HepG2 (cell line): ENCODE measurements at regions not wholly inside any gene's neighbourhood (a gene's known extent, or its start where the extent isn't known, plus 50 kb on each side); places are given as distances from the start of the nearest gene placed in this dataset.

ENCODE experiments used
- ATAC-seq: fragments of 200-7000 bp; cut with Tn5 transposase; 3 replicates; pipeline ENCODE4 v1.9.1; 2020; ENCODE audit warnings: mild to moderate bottlenecking, moderate library complexity
- BruUV-seq: library from RNA; stranded (reverse); fragments of 400-500 nt; replicated peaks from 2 replicates; lab custom pipeline; 2021; lab: Mats Ljungman, UMichigan
- CTCF ChIA-PET: fragments of 300-600 bp; formaldehyde crosslinking; extraction: SDS; loops from one replicate; lab custom pipeline; 2021; ENCODE audit warnings: low total read pairs, inconsistent platforms, low intra/inter-chr PET ratio; lab: Yijun Ruan, JAX
- POLR2A ChIA-PET: fragments of 350-600 bp; sonication (Branson Sonifier 250); formaldehyde crosslinking; loops from one replicate; lab custom pipeline; 2020; ENCODE audit warnings: antibody characterized with exemption, inconsistent platforms; lab: Yijun Ruan, JAX
- DNase-seq: peaks from one replicate; pipeline ENCODE4 v3.0.0-alpha.2; 2015; ENCODE audit warnings: low spot score
- FAIRE-seq: peaks from 3 replicates; lab custom pipeline; 2011; peaks lifted over from hg19 to GRCh38; lab: Jason Lieb, UNC
- H2AFZ ChIP-seq: one replicate; pipeline ENCODE4 v1.6.1; 2011; ENCODE audit warnings: low read length, inconsistent platforms
- H3K27ac ChIP-seq: fragments of 300-600 bp; 3 replicates; pipeline ENCODE4 v1.8.0; 2011; ENCODE audit warnings: mixed run types, mild to moderate bottlenecking, mixed read lengths, low read length, inconsistent platforms; ENCODE audit not compliant: insufficient read depth; ENCODE audit errors: extremely low read length
- H3K27me3 ChIP-seq, 2 experiments: fragments of 200-600 bp in 1 of 2; 2 replicates in 1 of 2; 3 replicates in 1 of 2; pipeline versions ENCODE4 v1.6.0 to v1.8.0; 2011; ENCODE audit warnings: low read length in 2 of 2, mild to moderate bottlenecking in 2 of 2, moderate library complexity in 2 of 2, inconsistent platforms in 1 of 2; ENCODE audit not compliant: insufficient read depth in 2 of 2, control insufficient read depth in 1 of 2
- H3K36me3 ChIP-seq, 2 experiments: fragments of 200-600 bp in 1 of 2; replicated peaks in 1 of 2; 2 replicates in 1 of 2; 3 replicates in 1 of 2; pipeline versions ENCODE4 v1.5.1 to v1.8.0; 2011; ENCODE audit warnings: low read length in 2 of 2, inconsistent platforms in 1 of 2; ENCODE audit not compliant: insufficient read depth in 2 of 2, control insufficient read depth in 1 of 2
- H3K4me1 ChIP-seq: 2 replicates; pipeline ENCODE4 v1.5.1; 2012; ENCODE audit warnings: low read length, inconsistent platforms; ENCODE audit not compliant: insufficient read depth
- H3K4me2 ChIP-seq: 2 replicates; pipeline ENCODE4 v1.6.0; 2011; ENCODE audit warnings: low read depth, low read length, inconsistent platforms
- H3K4me3 ChIP-seq, 3 experiments: fragments of 200-600 bp in 1 of 3; sonication (generic), shearing (Covaris generic) in 1 of 3; replicated peaks in 1 of 3; 2 replicates each; pipeline ENCODE4 v1.5.1; 2011 to 2016; ENCODE audit warnings: low read length in 3 of 3, inconsistent platforms in 2 of 3, low read depth in 2 of 3, mild to moderate bottlenecking in 2 of 3, control low read depth in 1 of 3, mixed read lengths in 1 of 3; ENCODE audit not compliant: insufficient read depth in 1 of 3
- H3K79me2 ChIP-seq: one replicate; pipeline ENCODE4 v1.6.1; 2011; ENCODE audit warnings: low read length, inconsistent platforms; ENCODE audit not compliant: insufficient read depth
- H3K9ac ChIP-seq: 2 replicates; pipeline ENCODE4 v1.6.0; 2011; ENCODE audit warnings: mild to moderate bottlenecking, low read depth, low read length, inconsistent platforms; ENCODE audit not compliant: insufficient read depth
- H3K9me3 ChIP-seq: 2 replicates; pipeline ENCODE4 v1.5.1; 2012; ENCODE audit warnings: mild to moderate bottlenecking, low read length
- H4K20me1 ChIP-seq: 2 replicates; pipeline ENCODE4 v1.6.0; 2011; ENCODE audit warnings: inconsistent platforms, mild to moderate bottlenecking, low read length, moderate library complexity; ENCODE audit not compliant: insufficient read depth
- ARHGAP35 ChIP-seq: sonication (generic); formaldehyde crosslinking; IDR thresholded peaks from 2 replicates; pipeline ENCODE4 v1.9.0; 2022; ENCODE audit warnings: mild to moderate bottlenecking, inconsistent platforms, moderate library complexity, missing genetic modification reagents, borderline replicate concordance
- ATM ChIP-seq: fragments of 450-650 bp; IDR thresholded peaks from 2 replicates; pipeline ENCODE4 v1.7.1; 2017; ENCODE audit warnings: mild to moderate bottlenecking, borderline replicate concordance
- CC2D1A ChIP-seq: sonication (generic); formaldehyde crosslinking; IDR thresholded peaks from 2 replicates; pipeline ENCODE4 v1.8.1; 2023; ENCODE audit warnings: mild to moderate bottlenecking, missing genetic modification reagents
- CEBPB ChIP-seq: IDR thresholded peaks from 2 replicates; pipeline ENCODE4 v1.6.1; 2011; ENCODE audit warnings: low read depth, low read length, improper control_type of control experiment, borderline replicate concordance
- DR1 ChIP-seq: sonication (generic); formaldehyde crosslinking; IDR thresholded peaks from 2 replicates; pipeline ENCODE4 v1.8.0; 2021; ENCODE audit warnings: mild to moderate bottlenecking, missing genetic modification reagents, inconsistent platforms
- EED ChIP-seq: sonication (generic); formaldehyde crosslinking; IDR thresholded peaks from 2 replicates; pipeline ENCODE4 v1.5.0; 2020; ENCODE audit warnings: mild to moderate bottlenecking, missing genetic modification reagents
- GLMP ChIP-seq: sonication (generic); formaldehyde crosslinking; IDR thresholded peaks from 2 replicates; pipeline ENCODE4 v1.9.0; 2021; ENCODE audit warnings: missing genetic modification reagents, mild to moderate bottlenecking, borderline replicate concordance
- HHEX ChIP-seq: IDR thresholded peaks from 2 replicates; pipeline ENCODE4 v1.6.1; 2016; ENCODE audit warnings: control low read depth
- MEIS1 ChIP-seq: sonication (generic); formaldehyde crosslinking; IDR thresholded peaks from 2 replicates; pipeline ENCODE4 v1.9.0; 2021; ENCODE audit warnings: mild to moderate bottlenecking, missing genetic modification reagents, moderate library complexity, borderline replicate concordance
- MLLT10 ChIP-seq: sonication (generic); formaldehyde crosslinking; IDR thresholded peaks from 2 replicates; pipeline ENCODE4 v1.4.0; 2020; ENCODE audit warnings: missing genetic modification reagents
- MXD3 ChIP-seq: IDR thresholded peaks from 2 replicates; pipeline ENCODE4 v1.6.1; 2016; ENCODE audit warnings: mild to moderate bottlenecking, missing biosample characterization, missing genetic modification reagents
- PAWR ChIP-seq: sonication (generic); formaldehyde crosslinking; IDR thresholded peaks from 2 replicates; pipeline ENCODE4 v1.4.0; 2020; ENCODE audit warnings: missing genetic modification reagents, mild to moderate bottlenecking, borderline replicate concordance
- RBFOX2 ChIP-seq: fragments of 200-400 bp; formaldehyde crosslinking; IDR thresholded peaks from 2 replicates; pipeline ENCODE4 v1.6.1; 2017; ENCODE audit warnings: low read depth, mild to moderate bottlenecking, low read length
- SALL2 ChIP-seq: sonication (generic); formaldehyde crosslinking; IDR thresholded peaks from 2 replicates; pipeline ENCODE4 v1.8.1; 2023; ENCODE audit warnings: mild to moderate bottlenecking, missing genetic modification reagents, inconsistent platforms
- XBP1 ChIP-seq: sonication (generic); formaldehyde crosslinking; IDR thresholded peaks from 2 replicates; pipeline ENCODE4 v1.5.0; 2020; ENCODE audit warnings: missing genetic modification reagents
- ZBTB7A ChIP-seq: sonication (generic); formaldehyde crosslinking; IDR thresholded peaks from 2 replicates; pipeline ENCODE4 v1.8.0; 2022; ENCODE audit warnings: mild to moderate bottlenecking, missing genetic modification reagents
- ZNF138 ChIP-seq: sonication (generic); formaldehyde crosslinking; IDR thresholded peaks from 2 replicates; pipeline ENCODE4 v1.5.0; 2020; ENCODE audit warnings: mild to moderate bottlenecking, low read depth, missing genetic modification reagents
- ZNF580 ChIP-seq: IDR thresholded peaks from 2 replicates; pipeline ENCODE4 v1.6.1; 2016; ENCODE audit warnings: low read depth, borderline replicate concordance
- ZNF7 ChIP-seq: IDR thresholded peaks from 2 replicates; pipeline ENCODE4 v1.6.1; 2016; ENCODE audit warnings: missing biosample characterization, missing genetic modification reagents
- ZNF775 ChIP-seq: sonication (generic); formaldehyde crosslinking; IDR thresholded peaks from 2 replicates; pipeline ENCODE4 v1.4.0; 2020; ENCODE audit warnings: missing genetic modification reagents, mild to moderate bottlenecking, moderate library complexity, borderline replicate concordance
- WGBS: methylation state at CpG from one replicate; pipeline ENCODE4 v1.1.6; 2017; ENCODE audit warnings: low lambda C conversion rate; 5-methylcytosine and 5-hydroxymethylcytosine counted together
- in situ Hi-C: cut with HindIII; loops from 2 replicates; pipeline ENCODE4 v1.10.0; 2017; ENCODE audit warnings: low pct_unique_long_range_greater_than_20kb; ENCODE audit not compliant: extremely low pct_ligation_motif_present
- intact Hi-C: fragments of 100-400 bp; cut with micrococcal nuclease; formaldehyde crosslinking; loops from one replicate; pipeline ENCODE4 v1.10.0; 2022; ENCODE audit not compliant: unreplicated experiment

- no peak for FAIRE-seq
- Histone ChIP-seq H2AFZ (no peak overlapping the region), H3K9ac (no peak overlapping the region), H3K4me2 (no peak overlapping the region), H3K4me3 (no peak overlapping the region), H3K4me1 (no peaks in the 10 kb centered on the region), H3K27me3 (no peaks in the 10 kb centered on the region), H3K9me3 (peaks cover 37% of the 10 kb centered on the region), H3K79me2 (no peaks in the 10 kb centered on the region), H4K20me1 (no peaks in the 10 kb centered on the region), H3K36me3 (no peaks in the 10 kb centered on the region), H3K27ac (no peak overlapping the region)
- CTCF ChIA-PET, result no interaction called here
- BruUV-seq, result no TSS peak
- POLR2A ChIA-PET, result no interaction called here
- ATAC-seq, result no peak
- TF ChIP-seq CEBPB (peak; percentile 50; the same call in 1 of the 2 replicates), ZBTB7A (CRISPR knock-in tag) (no peak)
- 11% methylated on average over 6 of the region's 6 CpGs for WGBS
- DNase-seq, result no peak
- intact Hi-C loops (no loop called here), in situ Hi-C loops (no loop called here)
These were observed 1351.7 kb upstream of the FAM98A start for GRCh38 chr2:34950797-34951196.

- Histone ChIP-seq H3K79me2 (no peaks in the 10 kb centered on the region), H3K27ac (no peak overlapping the region), H3K4me1 (no peaks in the 10 kb centered on the region), H3K4me3 (no peak overlapping the region), H3K27me3 (no peaks in the 10 kb centered on the region), H3K9ac (no peak overlapping the region), H3K4me2 (no peak overlapping the region), H3K36me3 (no peaks in the 10 kb centered on the region), H3K9me3 (peaks cover 43% of the 10 kb centered on the region), H4K20me1 (no peaks in the 10 kb centered on the region), H2AFZ (no peak overlapping the region)
- in situ Hi-C loops, result no loop called here
- intact Hi-C loops, result no loop called here
- FAIRE-seq, result no peak
- DNase-seq, result no peak
- WGBS, result 3% methylated on average over 1 of the region's 1 CpG
- ChIA-PET POLR2A (no interaction called here), CTCF (no interaction called here)
- no peak for ATAC-seq
- no TSS peak for BruUV-seq
- TF ChIP-seq MEIS1 (CRISPR knock-in tag) (no peak), ZNF580 (no peak), PAWR (CRISPR knock-in tag) (no peak), ZNF775 (CRISPR knock-in tag) (no peak), ZNF7 (CRISPR knock-in tag) (no peak), MLLT10 (CRISPR knock-in tag) (no peak), EED (CRISPR knock-in tag) (no peak), ATM (no peak), GLMP (CRISPR knock-in tag) (no peak), CC2D1A (CRISPR knock-in tag) (no peak), DR1 (CRISPR knock-in tag) (no peak), ARHGAP35 (CRISPR knock-in tag) (no peak), ZNF138 (CRISPR knock-in tag) (no peak), MXD3 (CRISPR knock-in tag) (no peak), XBP1 (no peak), HHEX (CRISPR knock-in tag) (no peak), RBFOX2 (no peak), SALL2 (CRISPR knock-in tag) (no peak)
These were observed 1350.2 kb upstream of the FAM98A start for GRCh38 chr2:34949316-34949715.
